ENCODE measurements at regions not wholly inside any gene's neighbourhood (a gene's known extent, or its start where the extent isn't known, plus 50 kb on each side); places are given as distances from the start of the nearest gene placed in this dataset.

DNA sequence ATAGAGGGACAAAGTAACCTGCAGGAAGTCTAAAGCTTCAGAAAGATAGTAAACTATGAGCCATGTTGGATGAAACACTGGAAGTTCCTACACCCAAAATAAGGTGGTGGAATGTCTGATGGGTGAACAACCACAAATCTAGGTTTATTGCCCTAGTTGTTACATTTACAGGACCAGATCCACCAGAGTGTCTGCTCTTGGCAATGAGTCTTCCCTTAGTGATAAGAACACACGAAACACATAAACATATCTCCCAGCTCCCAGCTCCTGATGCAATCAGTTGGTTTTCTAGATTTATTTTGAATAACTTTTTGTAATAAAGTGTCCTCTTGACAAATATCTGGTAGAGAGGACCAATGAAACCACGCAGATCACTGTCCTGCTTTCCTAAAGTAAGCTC, 329.7 kb upstream of the WWC1 start:
- TF ChIP-seq CTCF (IDR thresholded peaks at IDR 0.05; ENCODE audit: insufficient read depth, low read length, poor library complexity, severe bottlenecking) (no peak), EZH2phosphoT487 (conservative IDR thresholded peaks at IDR 0.05; ENCODE audit: low read length) (no peak)

Data from SU-DHL-6 (cell line).